HepG2 (cell line): ENCODE measurements at regions not wholly inside any gene's neighbourhood (a gene's known extent, or its start where the extent isn't known, plus 50 kb on each side); places are given as distances from the start of the nearest gene placed in this dataset.

ENCODE experiments used
- ATAC-seq: fragments of 200-7000 bp; cut with Tn5 transposase; 3 replicates; pipeline ENCODE4 v1.9.1; 2020; ENCODE audit warnings: mild to moderate bottlenecking, moderate library complexity
- BruUV-seq: library from RNA; stranded (reverse); fragments of 400-500 nt; replicated peaks from 2 replicates; lab custom pipeline; 2021; lab: Mats Ljungman, UMichigan
- CTCF ChIA-PET: fragments of 300-600 bp; formaldehyde crosslinking; extraction: SDS; loops from one replicate; lab custom pipeline; 2021; ENCODE audit warnings: low total read pairs, inconsistent platforms, low intra/inter-chr PET ratio; lab: Yijun Ruan, JAX
- POLR2A ChIA-PET: fragments of 350-600 bp; sonication (Branson Sonifier 250); formaldehyde crosslinking; loops from one replicate; lab custom pipeline; 2020; ENCODE audit warnings: antibody characterized with exemption, inconsistent platforms; lab: Yijun Ruan, JAX
- DNase-seq: peaks from one replicate; pipeline ENCODE4 v3.0.0-alpha.2; 2015; ENCODE audit warnings: low spot score
- FAIRE-seq: peaks from 3 replicates; lab custom pipeline; 2011; peaks lifted over from hg19 to GRCh38; lab: Jason Lieb, UNC
- H2AFZ ChIP-seq: one replicate; pipeline ENCODE4 v1.6.1; 2011; ENCODE audit warnings: low read length, inconsistent platforms
- H3K27ac ChIP-seq: fragments of 300-600 bp; 3 replicates; pipeline ENCODE4 v1.8.0; 2011; ENCODE audit warnings: mixed run types, mild to moderate bottlenecking, mixed read lengths, low read length, inconsistent platforms; ENCODE audit not compliant: insufficient read depth; ENCODE audit errors: extremely low read length
- H3K27me3 ChIP-seq, 2 experiments: fragments of 200-600 bp in 1 of 2; 2 replicates in 1 of 2; 3 replicates in 1 of 2; pipeline versions ENCODE4 v1.6.0 to v1.8.0; 2011; ENCODE audit warnings: low read length in 2 of 2, mild to moderate bottlenecking in 2 of 2, moderate library complexity in 2 of 2, inconsistent platforms in 1 of 2; ENCODE audit not compliant: insufficient read depth in 2 of 2, control insufficient read depth in 1 of 2
- H3K36me3 ChIP-seq, 2 experiments: fragments of 200-600 bp in 1 of 2; replicated peaks in 1 of 2; 2 replicates in 1 of 2; 3 replicates in 1 of 2; pipeline versions ENCODE4 v1.5.1 to v1.8.0; 2011; ENCODE audit warnings: low read length in 2 of 2, inconsistent platforms in 1 of 2; ENCODE audit not compliant: insufficient read depth in 2 of 2, control insufficient read depth in 1 of 2
- H3K4me1 ChIP-seq: 2 replicates; pipeline ENCODE4 v1.5.1; 2012; ENCODE audit warnings: low read length, inconsistent platforms; ENCODE audit not compliant: insufficient read depth
- H3K4me2 ChIP-seq: 2 replicates; pipeline ENCODE4 v1.6.0; 2011; ENCODE audit warnings: low read depth, low read length, inconsistent platforms
- H3K4me3 ChIP-seq, 3 experiments: fragments of 200-600 bp in 1 of 3; sonication (generic), shearing (Covaris generic) in 1 of 3; replicated peaks in 1 of 3; 2 replicates each; pipeline ENCODE4 v1.5.1; 2011 to 2016; ENCODE audit warnings: low read length in 3 of 3, inconsistent platforms in 2 of 3, low read depth in 2 of 3, mild to moderate bottlenecking in 2 of 3, control low read depth in 1 of 3, mixed read lengths in 1 of 3; ENCODE audit not compliant: insufficient read depth in 1 of 3
- H3K79me2 ChIP-seq: one replicate; pipeline ENCODE4 v1.6.1; 2011; ENCODE audit warnings: low read length, inconsistent platforms; ENCODE audit not compliant: insufficient read depth
- H3K9ac ChIP-seq: 2 replicates; pipeline ENCODE4 v1.6.0; 2011; ENCODE audit warnings: mild to moderate bottlenecking, low read depth, low read length, inconsistent platforms; ENCODE audit not compliant: insufficient read depth
- H3K9me3 ChIP-seq: 2 replicates; pipeline ENCODE4 v1.5.1; 2012; ENCODE audit warnings: mild to moderate bottlenecking, low read length
- H4K20me1 ChIP-seq: 2 replicates; pipeline ENCODE4 v1.6.0; 2011; ENCODE audit warnings: inconsistent platforms, mild to moderate bottlenecking, low read length, moderate library complexity; ENCODE audit not compliant: insufficient read depth
- HDAC1 ChIP-seq: sonication (generic); formaldehyde crosslinking; IDR thresholded peaks from 2 replicates; pipeline ENCODE4 v1.5.1; 2020; ENCODE audit warnings: mild to moderate bottlenecking, missing genetic modification reagents
- PAWR ChIP-seq: sonication (generic); formaldehyde crosslinking; IDR thresholded peaks from 2 replicates; pipeline ENCODE4 v1.4.0; 2020; ENCODE audit warnings: missing genetic modification reagents, mild to moderate bottlenecking, borderline replicate concordance
- PTBP1 ChIP-seq: fragments of 200-400 bp; formaldehyde crosslinking; IDR thresholded peaks from 2 replicates; pipeline ENCODE4 v1.6.1; 2018; ENCODE audit warnings: low read length, low read depth; ENCODE audit not compliant: poor library complexity, severe bottlenecking
- RNF219 ChIP-seq: sonication (generic); formaldehyde crosslinking; IDR thresholded peaks from 2 replicates; pipeline ENCODE4 v1.5.0; 2020; ENCODE audit warnings: mild to moderate bottlenecking, missing genetic modification reagents
- SRY ChIP-seq: sonication (generic); formaldehyde crosslinking; IDR thresholded peaks from 2 replicates; pipeline ENCODE4 v1.8.0; 2022; ENCODE audit warnings: mild to moderate bottlenecking, missing genetic modification reagents
- ZNF138 ChIP-seq: sonication (generic); formaldehyde crosslinking; IDR thresholded peaks from 2 replicates; pipeline ENCODE4 v1.5.0; 2020; ENCODE audit warnings: mild to moderate bottlenecking, low read depth, missing genetic modification reagents
- ZNF276 ChIP-seq: sonication (generic); formaldehyde crosslinking; IDR thresholded peaks from 2 replicates; pipeline ENCODE4 v1.4.0; 2020; ENCODE audit warnings: mild to moderate bottlenecking, low read depth, missing genetic modification reagents
- ZNF33B ChIP-seq: sonication (generic); formaldehyde crosslinking; IDR thresholded peaks from 2 replicates; pipeline ENCODE4 v1.5.1; 2020; ENCODE audit warnings: mild to moderate bottlenecking, missing genetic modification reagents
- ZNF34 ChIP-seq: sonication (generic); formaldehyde crosslinking; IDR thresholded peaks from 2 replicates; pipeline ENCODE4 v1.4.0; 2020; ENCODE audit warnings: mild to moderate bottlenecking, missing genetic modification reagents, borderline replicate concordance
- ZNF512B ChIP-seq: sonication (generic); formaldehyde crosslinking; IDR thresholded peaks from 2 replicates; pipeline ENCODE4 v1.5.1; 2020; ENCODE audit warnings: missing genetic modification reagents, mild to moderate bottlenecking, borderline replicate concordance
- ZNF572 ChIP-seq: sonication (generic); formaldehyde crosslinking; IDR thresholded peaks from 2 replicates; pipeline ENCODE4 v1.5.1; 2020; ENCODE audit warnings: mild to moderate bottlenecking, missing genetic modification reagents
- ZNF652 ChIP-seq: IDR thresholded peaks from 2 replicates; pipeline ENCODE4 v1.6.1; 2016; ENCODE audit warnings: low read depth, borderline replicate concordance
- ZNF788 ChIP-seq: sonication (generic); formaldehyde crosslinking; IDR thresholded peaks from 2 replicates; pipeline ENCODE4 v1.5.0; 2020; ENCODE audit warnings: mild to moderate bottlenecking, missing genetic modification reagents, borderline replicate concordance
- WGBS: methylation state at CpG from one replicate; pipeline ENCODE4 v1.1.6; 2017; ENCODE audit warnings: low lambda C conversion rate; 5-methylcytosine and 5-hydroxymethylcytosine counted together
- in situ Hi-C: cut with HindIII; loops from 2 replicates; pipeline ENCODE4 v1.10.0; 2017; ENCODE audit warnings: low pct_unique_long_range_greater_than_20kb; ENCODE audit not compliant: extremely low pct_ligation_motif_present
- intact Hi-C: fragments of 100-400 bp; cut with micrococcal nuclease; formaldehyde crosslinking; loops from one replicate; pipeline ENCODE4 v1.10.0; 2022; ENCODE audit not compliant: unreplicated experiment
- TF ChIP-seq, protein P1 (sequence below): sonication (generic); formaldehyde crosslinking; IDR thresholded peaks from 2 replicates; pipeline ENCODE4 v1.4.0; 2020; ENCODE audit warnings: missing genetic modification reagents, borderline replicate concordance
- TF ChIP-seq, protein P2 (sequence below): sonication (generic); formaldehyde crosslinking; IDR thresholded peaks from 2 replicates; pipeline ENCODE4 v1.4.0; 2020; ENCODE audit warnings: mild to moderate bottlenecking, missing genetic modification reagents

DNA sequence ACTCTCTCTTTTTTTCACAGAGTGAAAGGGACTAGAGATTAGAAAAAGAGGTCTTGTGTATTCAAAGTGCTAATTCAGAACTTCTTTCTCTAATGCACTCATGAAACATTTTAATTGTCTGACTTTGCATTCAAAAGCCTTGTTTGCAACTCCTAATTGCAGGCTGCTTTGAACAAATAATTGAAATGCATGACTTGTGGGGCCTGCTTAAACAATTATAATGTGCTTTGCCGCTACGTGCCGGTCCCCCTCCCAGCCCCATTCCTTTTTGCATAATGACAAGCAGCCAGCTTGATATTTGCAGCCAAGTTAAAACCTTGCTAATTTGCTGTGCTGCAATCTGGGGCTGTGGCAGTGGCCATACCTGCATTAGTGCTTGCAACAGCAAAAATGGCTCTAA lies 114.5 kb downstream of the FOXB1 start:
- H3K4me3 ChIP-seq, result no peak overlapping the region
- intact Hi-C loops, result no loop called here
- no peaks in the 10 kb centered on the region for H3K9me3 ChIP-seq
- BruUV-seq, result no TSS peak
- no peaks in the 10 kb centered on the region for H3K36me3 ChIP-seq
- in situ Hi-C loops, result no loop called here
- DNase-seq (no peak), FAIRE-seq (no peak), ATAC-seq (no peak)
- no peak overlapping the region for H3K27ac ChIP-seq
- no peak overlapping the region for H3K4me2 ChIP-seq
- ChIA-PET CTCF (no interaction called here), POLR2A (no interaction called here)
- H3K79me2 ChIP-seq, result no peaks in the 10 kb centered on the region
- no peaks in the 10 kb centered on the region for H4K20me1 ChIP-seq
- H3K4me1 ChIP-seq, result no peaks in the 10 kb centered on the region
- no peak overlapping the region for H3K9ac ChIP-seq
- no peak overlapping the region for H2AFZ ChIP-seq
- WGBS, result 0% methylated on average over 3 of the region's 3 CpGs
- no peaks in the 10 kb centered on the region for H3K27me3 ChIP-seq
- no peak for TF ChIP-seq ZNF652
- TF ChIP-seq ZNF33B, result no peak
- no peak for TF ChIP-seq SRY (CRISPR knock-in tag)
- no peak for TF ChIP-seq ZNF34 (CRISPR knock-in tag)
- TF ChIP-seq RNF219 (CRISPR knock-in tag), result no peak
- no peak for TF ChIP-seq PAWR (CRISPR knock-in tag)
- no peak for TF ChIP-seq PTBP1
- TF ChIP-seq ZNF512B, result no peak
- no peak for TF ChIP-seq ZNF276 (CRISPR knock-in tag)
- TF ChIP-seq, protein P1, sequence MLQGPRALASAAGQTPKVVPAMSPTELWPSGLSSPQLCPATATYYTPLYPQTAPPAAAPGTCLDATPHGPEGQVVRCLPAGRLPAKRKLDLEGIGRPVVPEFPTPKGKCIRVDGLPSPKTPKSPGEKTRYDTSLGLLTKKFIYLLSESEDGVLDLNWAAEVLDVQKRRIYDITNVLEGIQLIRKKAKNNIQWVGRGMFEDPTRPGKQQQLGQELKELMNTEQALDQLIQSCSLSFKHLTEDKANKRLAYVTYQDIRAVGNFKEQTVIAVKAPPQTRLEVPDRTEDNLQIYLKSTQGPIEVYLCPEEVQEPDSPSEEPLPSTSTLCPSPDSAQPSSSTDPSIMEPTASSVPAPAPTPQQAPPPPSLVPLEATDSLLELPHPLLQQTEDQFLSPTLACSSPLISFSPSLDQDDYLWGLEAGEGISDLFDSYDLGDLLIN, result no peak
- TF ChIP-seq, protein P2, sequence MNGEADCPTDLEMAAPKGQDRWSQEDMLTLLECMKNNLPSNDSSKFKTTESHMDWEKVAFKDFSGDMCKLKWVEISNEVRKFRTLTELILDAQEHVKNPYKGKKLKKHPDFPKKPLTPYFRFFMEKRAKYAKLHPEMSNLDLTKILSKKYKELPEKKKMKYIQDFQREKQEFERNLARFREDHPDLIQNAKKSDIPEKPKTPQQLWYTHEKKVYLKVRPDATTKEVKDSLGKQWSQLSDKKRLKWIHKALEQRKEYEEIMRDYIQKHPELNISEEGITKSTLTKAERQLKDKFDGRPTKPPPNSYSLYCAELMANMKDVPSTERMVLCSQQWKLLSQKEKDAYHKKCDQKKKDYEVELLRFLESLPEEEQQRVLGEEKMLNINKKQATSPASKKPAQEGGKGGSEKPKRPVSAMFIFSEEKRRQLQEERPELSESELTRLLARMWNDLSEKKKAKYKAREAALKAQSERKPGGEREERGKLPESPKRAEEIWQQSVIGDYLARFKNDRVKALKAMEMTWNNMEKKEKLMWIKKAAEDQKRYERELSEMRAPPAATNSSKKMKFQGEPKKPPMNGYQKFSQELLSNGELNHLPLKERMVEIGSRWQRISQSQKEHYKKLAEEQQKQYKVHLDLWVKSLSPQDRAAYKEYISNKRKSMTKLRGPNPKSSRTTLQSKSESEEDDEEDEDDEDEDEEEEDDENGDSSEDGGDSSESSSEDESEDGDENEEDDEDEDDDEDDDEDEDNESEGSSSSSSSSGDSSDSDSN, result no peak
- TF ChIP-seq ZNF138, result no peak
- no peak for TF ChIP-seq ZNF572 (CRISPR knock-in tag)
- TF ChIP-seq ZNF788 (CRISPR knock-in tag), result no peak
- TF ChIP-seq HDAC1 (CRISPR knock-in tag), result no peak
